Testis (tissue), 2 donors: ENCODE measurements at regions not wholly inside any gene's neighbourhood (a gene's known extent, or its start where the extent isn't known, plus 50 kb on each side); places are given as distances from the start of the nearest gene placed in this dataset.

ENCODE experiments used
- DNase-seq: peaks from one replicate; pipeline ENCODE4 v3.0.0-alpha.2; 2019
- H3K27ac ChIP-seq, 2 donors: fragments of 200-600 bp; sonication (generic); one replicate each; pipeline ENCODE4 v1.5.1; 2019
- H3K27me3 ChIP-seq: fragments of 200-600 bp; sonication (generic); one replicate; pipeline ENCODE4 v1.5.1; 2019
- H3K36me3 ChIP-seq: fragments of 200-600 bp; sonication (generic); one replicate; pipeline ENCODE4 v1.5.1; 2017; ENCODE audit warnings: low read depth; ENCODE audit errors: missing control alignments
- H3K4me1 ChIP-seq: fragments of 200-600 bp; sonication (generic); one replicate; pipeline ENCODE4 v1.5.1; 2019
- H3K4me3 ChIP-seq, 2 donors: fragments of 200-600 bp; sonication (generic); one replicate each; pipeline ENCODE4 v1.5.1; 2017 to 2019
- H3K9me3 ChIP-seq: fragments of 200-600 bp; sonication (generic); one replicate; pipeline ENCODE4 v1.5.1; 2017
- POLR2A ChIP-seq: fragments of 450-650 bp; IDR thresholded peaks from one replicate; pipeline ENCODE4 v1.6.1; 2017; ENCODE audit warnings: antibody characterized with exemption, mild to moderate bottlenecking, moderate library complexity
- WGBS, 2 donors: methylation state at CpG; one replicate each; pipeline ENCODE4 v1.1.5; 2018; 5-methylcytosine and 5-hydroxymethylcytosine counted together
- intact Hi-C: fragments of 100-400 bp; cut with DNase I; formaldehyde crosslinking; loops from one replicate; pipeline ENCODE4 v1.15.1; 2023; ENCODE audit warnings: low total_unique reads
- TF ChIP-seq, protein P1 (sequence below), 3 experiments: fragments of 450-650 bp in 2 of 3; fragments of 200-600 bp in 1 of 3; sonication (generic) in 1 of 3; IDR thresholded peaks; one replicate each; pipeline ENCODE4 v1.5.1; 2016 to 2019; ENCODE audit warnings: antibody characterized with exemption in 3 of 3, mild to moderate bottlenecking in 2 of 3, moderate library complexity in 1 of 3

GRCh38 chr11:128232588-128232987 lies 354.8 kb downstream of the ETS1 start:
- Histone ChIP-seq H3K27me3 (no peaks in the 10 kb centered on the region), H3K27ac (no peak overlapping the region), H3K4me3 (no peak overlapping the region), H3K9me3 (no peaks in the 10 kb centered on the region), H3K36me3 (no peaks in the 10 kb centered on the region), H3K4me1 (no peaks in the 10 kb centered on the region)
- no peak for DNase-seq
- intact Hi-C loops, result no loop called here
- 91 to 94% methylated on average over 5 of the region's 5 CpGs for WGBS, 2 donors
- TF ChIP-seq, protein P1, sequence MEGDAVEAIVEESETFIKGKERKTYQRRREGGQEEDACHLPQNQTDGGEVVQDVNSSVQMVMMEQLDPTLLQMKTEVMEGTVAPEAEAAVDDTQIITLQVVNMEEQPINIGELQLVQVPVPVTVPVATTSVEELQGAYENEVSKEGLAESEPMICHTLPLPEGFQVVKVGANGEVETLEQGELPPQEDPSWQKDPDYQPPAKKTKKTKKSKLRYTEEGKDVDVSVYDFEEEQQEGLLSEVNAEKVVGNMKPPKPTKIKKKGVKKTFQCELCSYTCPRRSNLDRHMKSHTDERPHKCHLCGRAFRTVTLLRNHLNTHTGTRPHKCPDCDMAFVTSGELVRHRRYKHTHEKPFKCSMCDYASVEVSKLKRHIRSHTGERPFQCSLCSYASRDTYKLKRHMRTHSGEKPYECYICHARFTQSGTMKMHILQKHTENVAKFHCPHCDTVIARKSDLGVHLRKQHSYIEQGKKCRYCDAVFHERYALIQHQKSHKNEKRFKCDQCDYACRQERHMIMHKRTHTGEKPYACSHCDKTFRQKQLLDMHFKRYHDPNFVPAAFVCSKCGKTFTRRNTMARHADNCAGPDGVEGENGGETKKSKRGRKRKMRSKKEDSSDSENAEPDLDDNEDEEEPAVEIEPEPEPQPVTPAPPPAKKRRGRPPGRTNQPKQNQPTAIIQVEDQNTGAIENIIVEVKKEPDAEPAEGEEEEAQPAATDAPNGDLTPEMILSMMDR (IDR thresholded peaks at IDR 0.05), result no peak
- no peak for TF ChIP-seq POLR2A

DNA sequence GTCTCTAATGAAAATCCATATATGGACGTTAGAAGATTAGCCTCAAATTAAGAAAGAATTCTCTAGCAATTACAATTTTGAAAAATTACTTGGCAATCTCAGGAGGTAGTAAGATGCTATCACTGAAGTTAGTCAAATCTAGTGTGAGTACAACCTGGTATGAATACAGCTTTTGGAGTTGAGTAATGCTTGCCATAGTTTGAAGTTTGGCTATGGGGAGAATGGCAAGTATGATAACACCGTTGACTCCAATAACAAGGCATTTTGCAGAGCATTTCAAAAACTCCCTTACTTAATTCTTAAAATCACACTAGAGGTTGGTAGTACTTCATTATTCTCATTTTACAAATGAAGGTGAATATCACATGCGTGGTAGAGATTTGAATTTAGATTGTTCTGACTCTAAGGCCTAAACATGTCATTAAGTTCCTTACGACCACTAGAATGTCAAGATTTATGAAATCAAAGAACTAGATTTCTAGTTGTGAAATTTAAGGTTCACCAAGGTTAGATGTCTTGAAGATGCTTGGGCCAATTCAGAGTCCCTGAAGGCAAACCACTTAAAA lies 355.4 kb downstream of the ETS1 start:
- H3K4me3 ChIP-seq, result no peak overlapping the region
- H3K36me3 ChIP-seq, result no peaks in the 10 kb centered on the region
- intact Hi-C loops, result no loop called here
- no peak for DNase-seq
- no peak for TF ChIP-seq POLR2A
- TF ChIP-seq, protein P1 (IDR thresholded peaks at IDR 0.05), result no peak
- no peaks in the 10 kb centered on the region for H3K27me3 ChIP-seq
- WGBS, 2 donors, result 94 to 96% methylated on average over 4 of the region's 4 CpGs
- no peak overlapping the region for H3K27ac ChIP-seq
- no peaks in the 10 kb centered on the region for H3K9me3 ChIP-seq
- H3K4me1 ChIP-seq, result no peaks in the 10 kb centered on the region

DNA sequence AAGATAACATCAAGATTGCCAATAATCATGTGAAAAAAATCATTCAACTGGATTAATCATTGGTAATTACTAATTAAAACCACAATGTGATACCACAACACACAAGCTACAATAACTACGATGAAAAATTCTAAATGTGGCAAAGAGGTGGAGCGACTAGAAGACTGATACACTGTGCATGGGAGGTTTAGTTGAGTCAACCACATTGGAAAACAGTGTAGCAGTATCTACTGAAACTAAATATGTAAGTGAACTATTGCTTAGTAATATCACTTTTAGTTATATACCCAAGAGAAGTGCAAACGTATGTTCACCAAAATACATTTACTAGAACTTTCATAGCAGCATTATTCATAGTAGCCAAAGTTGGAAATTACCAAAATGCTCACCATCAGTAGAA lies 359.9 kb downstream of the ETS1 start:
- no peaks in the 10 kb centered on the region for H3K9me3 ChIP-seq

DNA sequence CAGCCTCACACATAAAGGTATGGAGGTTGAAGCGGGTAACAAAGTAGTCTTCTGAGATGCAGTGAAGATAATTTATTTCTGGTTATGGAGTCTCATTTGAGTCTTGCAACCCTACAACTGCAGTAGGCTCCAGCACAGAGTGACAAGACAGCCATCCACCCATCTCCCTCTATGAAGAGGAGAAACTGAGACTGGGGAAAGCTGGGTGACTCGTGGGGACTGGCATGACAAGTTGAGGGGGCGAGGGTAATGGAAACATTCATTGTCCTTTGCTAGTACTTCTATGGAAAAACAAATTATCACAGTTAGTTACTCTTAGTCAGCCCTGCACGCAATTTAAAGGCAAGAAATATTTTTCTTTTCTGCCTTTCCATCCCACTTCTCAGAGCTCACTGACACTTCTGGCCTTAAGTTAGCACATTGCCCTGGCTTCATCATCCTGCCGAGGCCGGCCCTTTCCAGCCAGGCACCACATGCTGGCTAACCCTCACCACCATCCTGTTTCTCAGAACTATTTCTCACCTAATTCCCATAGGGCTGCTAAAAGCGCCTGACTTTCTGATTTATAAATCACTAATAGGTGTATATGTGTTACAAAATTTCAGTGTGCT lies 361.1 kb downstream of the ETS1 start:
- Histone ChIP-seq H3K27ac (no peak overlapping the region), H3K4me1 (no peaks in the 10 kb centered on the region), H3K4me3 (no peak overlapping the region), H3K9me3 (no peaks in the 10 kb centered on the region), H3K27me3 (no peaks in the 10 kb centered on the region), H3K36me3 (no peaks in the 10 kb centered on the region)
- 90 to 92% methylated on average over 7 of the region's 7 CpGs for WGBS, 2 donors
- TF ChIP-seq, protein P1 (IDR thresholded peaks at IDR 0.05), result no peak
- no peak for TF ChIP-seq POLR2A
- intact Hi-C loops, result no loop called here
- no peak for DNase-seq

More for the DNA sequence above, 359.9 kb downstream of the ETS1 start:
- Histone ChIP-seq H3K4me3 (no peak overlapping the region), H3K4me1 (no peaks in the 10 kb centered on the region), H3K27me3 (no peaks in the 10 kb centered on the region), H3K27ac (no peak overlapping the region), H3K36me3 (no peaks in the 10 kb centered on the region)
- 90 to 93% methylated on average over 3 of the region's 3 CpGs for WGBS, 2 donors
- no peak for DNase-seq
- intact Hi-C loops, result no loop called here
- TF ChIP-seq, protein P1 (IDR thresholded peaks at IDR 0.05), result no peak
